NB4 (cell line): ENCODE measurements at regions not wholly inside any gene's neighbourhood (a gene's known extent, or its start where the extent isn't known, plus 50 kb on each side); places are given as distances from the start of the nearest gene placed in this dataset.

Experiments
- DNase-seq: peaks from one replicate; pipeline ENCODE4 v3.0.0; 2010; ENCODE audit warnings: low read depth
- H3K4me3 ChIP-seq: one replicate; pipeline ENCODE4 v1.5.1; 2011; ENCODE audit warnings: mild to moderate bottlenecking, low read depth, low read length, moderate library complexity
- MAX ChIP-seq: IDR thresholded peaks from 2 replicates; pipeline ENCODE4 v1.6.1; 2011; ENCODE audit warnings: low read depth, low read length
- MYC ChIP-seq: IDR thresholded peaks from 2 replicates; pipeline ENCODE4 v1.6.1; 2011; ENCODE audit warnings: low read depth, low read length
- POLR2A ChIP-seq: IDR thresholded peaks from 2 replicates; pipeline ENCODE4 v1.6.1; 2011; ENCODE audit warnings: mild to moderate bottlenecking; ENCODE audit not compliant: insufficient read length; ENCODE audit errors: extremely low read depth
- TF ChIP-seq, protein P1 (sequence below): IDR thresholded peaks from one replicate; pipeline ENCODE4 v1.5.1; 2012; ENCODE audit warnings: low read depth, low read length

DNA sequence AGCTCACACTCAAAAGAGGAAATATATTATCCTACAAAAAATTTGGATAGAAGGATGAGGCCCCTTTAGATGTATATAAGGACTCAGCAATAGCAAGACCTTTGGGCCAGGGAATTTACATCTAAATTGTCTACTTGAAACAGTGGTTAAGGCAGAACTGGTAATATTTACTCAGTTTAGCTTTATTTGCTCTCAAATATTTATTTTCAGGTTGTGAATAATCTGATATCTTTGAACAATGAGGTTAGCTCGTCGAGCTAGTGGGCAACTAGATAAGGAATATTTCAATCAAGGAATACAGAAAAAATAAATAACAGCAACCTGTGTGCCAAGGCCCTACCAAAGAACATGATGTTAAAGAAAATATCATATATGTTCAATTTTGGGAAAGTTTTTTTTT is 966.3 kb downstream of the DTWD2 start:
- TF ChIP-seq MAX, result no peak
- H3K4me3 ChIP-seq, result no peak overlapping the region
- no peak for DNase-seq

DNA sequence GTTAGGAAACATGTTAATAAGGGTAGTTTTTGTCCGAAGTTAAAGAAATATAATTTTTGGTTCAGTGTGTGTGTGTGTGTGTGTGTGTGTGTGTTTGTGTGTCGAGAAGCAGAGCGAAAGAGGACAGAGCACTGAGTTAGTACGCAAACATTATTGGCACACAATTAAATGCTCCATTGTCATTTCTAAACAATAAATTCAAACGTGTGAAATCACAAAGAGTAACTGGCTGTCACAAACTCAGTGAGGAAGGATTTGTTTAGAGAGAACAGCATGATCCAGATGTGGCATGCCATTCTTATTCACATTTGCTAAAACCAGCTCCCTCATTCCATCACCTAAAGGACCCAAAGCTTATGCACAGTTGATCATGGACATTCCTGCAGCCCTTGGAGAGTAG is 970.8 kb downstream of the DTWD2 start:
- H3K4me3 ChIP-seq, result no peak overlapping the region
- no peak for DNase-seq
- TF ChIP-seq MYC (no peak), POLR2A (no peak), MAX (no peak)
- TF ChIP-seq, protein P1, sequence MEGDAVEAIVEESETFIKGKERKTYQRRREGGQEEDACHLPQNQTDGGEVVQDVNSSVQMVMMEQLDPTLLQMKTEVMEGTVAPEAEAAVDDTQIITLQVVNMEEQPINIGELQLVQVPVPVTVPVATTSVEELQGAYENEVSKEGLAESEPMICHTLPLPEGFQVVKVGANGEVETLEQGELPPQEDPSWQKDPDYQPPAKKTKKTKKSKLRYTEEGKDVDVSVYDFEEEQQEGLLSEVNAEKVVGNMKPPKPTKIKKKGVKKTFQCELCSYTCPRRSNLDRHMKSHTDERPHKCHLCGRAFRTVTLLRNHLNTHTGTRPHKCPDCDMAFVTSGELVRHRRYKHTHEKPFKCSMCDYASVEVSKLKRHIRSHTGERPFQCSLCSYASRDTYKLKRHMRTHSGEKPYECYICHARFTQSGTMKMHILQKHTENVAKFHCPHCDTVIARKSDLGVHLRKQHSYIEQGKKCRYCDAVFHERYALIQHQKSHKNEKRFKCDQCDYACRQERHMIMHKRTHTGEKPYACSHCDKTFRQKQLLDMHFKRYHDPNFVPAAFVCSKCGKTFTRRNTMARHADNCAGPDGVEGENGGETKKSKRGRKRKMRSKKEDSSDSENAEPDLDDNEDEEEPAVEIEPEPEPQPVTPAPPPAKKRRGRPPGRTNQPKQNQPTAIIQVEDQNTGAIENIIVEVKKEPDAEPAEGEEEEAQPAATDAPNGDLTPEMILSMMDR, result no peak

- H3K4me3 ChIP-seq, result no peak overlapping the region
- DNase-seq, result no peak
- TF ChIP-seq POLR2A, result no peak
Observed at GRCh38 chr5:118016396-118016795, 972.0 kb downstream of the DTWD2 start.

GRCh38 chr5:118015511-118015910 is 972.8 kb downstream of the DTWD2 start:
- no peak for DNase-seq
- TF ChIP-seq POLR2A, result no peak
- TF ChIP-seq, protein P1, result no peak
- no peak for TF ChIP-seq MYC
- no peak for TF ChIP-seq MAX
- H3K4me3 ChIP-seq, result no peak overlapping the region

DNA sequence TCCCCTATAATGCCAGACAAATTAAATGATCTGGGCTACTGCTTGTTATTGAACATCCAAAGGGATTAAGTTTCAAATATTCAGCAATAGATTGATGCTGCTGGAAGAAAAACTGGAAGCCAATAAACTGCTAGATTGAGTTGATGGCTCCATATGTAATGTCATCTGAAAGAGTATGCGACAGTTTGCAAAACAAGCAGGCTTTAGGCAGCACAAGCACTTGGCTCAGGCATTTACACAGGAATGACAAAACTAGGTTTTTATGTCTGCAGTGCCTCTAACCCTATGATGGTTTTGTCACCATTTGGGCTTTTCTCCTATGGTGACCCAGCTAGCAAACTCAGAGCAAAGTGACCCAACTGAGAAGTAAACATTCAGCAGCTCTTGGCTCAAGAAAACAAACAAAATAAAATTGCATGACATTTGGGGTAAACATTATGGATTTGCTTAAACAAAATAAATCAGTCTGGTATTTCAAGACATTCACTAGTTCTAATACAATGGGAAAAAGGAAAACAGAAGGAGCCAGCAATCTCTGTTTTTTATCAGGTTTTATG is 978.5 kb downstream of the DTWD2 start:
- no peak overlapping the region for H3K4me3 ChIP-seq
- TF ChIP-seq POLR2A (no peak), MAX (no peak), MYC (no peak)
- TF ChIP-seq, protein P1, result no peak
- no peak for DNase-seq

DNA sequence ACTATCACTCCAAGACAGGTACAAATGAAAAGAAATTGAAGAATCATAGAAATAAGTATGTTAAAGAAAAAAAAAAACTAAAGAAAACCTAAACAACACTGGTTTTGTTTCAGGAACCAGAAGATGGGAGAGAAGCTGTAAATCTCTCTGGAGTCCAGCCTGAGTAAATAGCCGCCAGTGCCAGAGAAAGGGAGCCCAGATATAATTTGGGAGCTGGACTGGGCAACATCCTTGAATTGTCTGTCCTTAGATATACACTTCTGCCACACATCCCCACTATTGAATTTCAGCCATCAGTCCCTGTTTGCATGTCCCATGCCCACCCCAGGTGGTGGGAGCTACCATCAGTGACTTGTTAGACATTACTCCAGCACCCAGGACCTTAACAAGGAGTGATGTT is 979.6 kb downstream of the DTWD2 start:
- TF ChIP-seq POLR2A (no peak), MYC (no peak), MAX (no peak)
- TF ChIP-seq, protein P1, result no peak
- no peak overlapping the region for H3K4me3 ChIP-seq
- no peak for DNase-seq

DNA sequence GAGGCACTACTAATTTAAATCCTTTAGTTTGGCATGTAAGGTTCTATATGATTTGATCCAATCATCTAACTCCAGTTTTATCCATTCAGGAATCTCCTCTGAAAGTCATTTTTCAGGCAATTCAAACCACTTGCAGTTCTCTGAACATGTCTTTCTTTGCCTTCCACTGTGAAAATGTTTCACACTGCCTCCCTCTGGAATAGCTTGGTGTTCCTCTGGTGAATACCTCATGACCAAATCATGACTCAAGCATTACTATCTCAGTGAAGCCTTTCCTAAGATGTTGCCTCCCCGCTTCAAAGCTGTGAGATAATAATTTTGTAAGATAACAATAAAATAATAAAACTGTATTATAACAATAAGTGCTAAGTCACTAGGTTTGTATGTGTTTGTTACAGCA is 981.1 kb downstream of the DTWD2 start:
- TF ChIP-seq MYC (no peak), MAX (no peak), POLR2A (no peak)
- TF ChIP-seq, protein P1, result no peak
- DNase-seq, result no peak

More for the DNA sequence above, 981.1 kb downstream of the DTWD2 start:
- H3K4me3 ChIP-seq, result no peak overlapping the region
